ENCODE measurements at regions not wholly inside any gene's neighbourhood (a gene's known extent, or its start where the extent isn't known, plus 50 kb on each side); places are given as distances from the start of the nearest gene placed in this dataset.
A peak's percentile ranks its signal among the peaks of the same experiment; 100 is the strongest.

DNA sequence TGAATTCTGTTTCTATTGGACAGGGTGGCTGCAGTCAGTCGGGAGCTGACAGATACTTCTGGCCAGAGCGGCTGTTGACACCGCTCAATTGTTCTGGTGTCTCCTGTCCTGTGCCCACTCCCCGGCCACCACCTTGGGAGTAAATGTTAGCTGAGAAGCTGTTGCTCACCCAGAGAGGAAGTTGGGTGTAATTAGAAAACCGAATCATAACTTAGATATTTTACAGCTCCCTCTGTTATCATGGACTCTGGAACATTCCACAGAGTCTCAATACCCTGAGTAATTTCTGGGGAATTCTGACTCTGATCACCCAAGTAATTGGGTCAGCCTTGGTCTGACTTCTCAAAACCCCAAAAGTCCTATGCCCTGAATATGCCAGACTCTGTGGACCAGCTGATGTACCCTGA, 58.3 kb upstream of the RFLNA start:
- H3K27me3 ChIP-seq (ENCODE audit: control insufficient read depth, extremely low read depth, insufficient read depth, low read length), result no peaks in the 10 kb centered on the region
- no peaks in the 10 kb centered on the region for H3K36me3 ChIP-seq (ENCODE audit: control insufficient read depth in 2 of 2, extremely low read depth in 1 of 2, insufficient read depth in 2 of 2, low read length in 2 of 2)
- no peak overlapping the region for H3K9ac ChIP-seq (ENCODE audit: control insufficient read depth, extremely low read depth, insufficient read depth, low read length)
- H3K27ac ChIP-seq (ENCODE audit: control insufficient read depth, insufficient read depth, low read length), result peak overlapping the region; percentile 45
- no peaks in the 10 kb centered on the region for H3K79me2 ChIP-seq (ENCODE audit: control insufficient read depth, insufficient read depth, low read length)
- TF ChIP-seq EZH2 (IDR thresholded peaks at IDR 0.05; ENCODE audit: low read length), result no peak
- TF ChIP-seq, protein P1, sequence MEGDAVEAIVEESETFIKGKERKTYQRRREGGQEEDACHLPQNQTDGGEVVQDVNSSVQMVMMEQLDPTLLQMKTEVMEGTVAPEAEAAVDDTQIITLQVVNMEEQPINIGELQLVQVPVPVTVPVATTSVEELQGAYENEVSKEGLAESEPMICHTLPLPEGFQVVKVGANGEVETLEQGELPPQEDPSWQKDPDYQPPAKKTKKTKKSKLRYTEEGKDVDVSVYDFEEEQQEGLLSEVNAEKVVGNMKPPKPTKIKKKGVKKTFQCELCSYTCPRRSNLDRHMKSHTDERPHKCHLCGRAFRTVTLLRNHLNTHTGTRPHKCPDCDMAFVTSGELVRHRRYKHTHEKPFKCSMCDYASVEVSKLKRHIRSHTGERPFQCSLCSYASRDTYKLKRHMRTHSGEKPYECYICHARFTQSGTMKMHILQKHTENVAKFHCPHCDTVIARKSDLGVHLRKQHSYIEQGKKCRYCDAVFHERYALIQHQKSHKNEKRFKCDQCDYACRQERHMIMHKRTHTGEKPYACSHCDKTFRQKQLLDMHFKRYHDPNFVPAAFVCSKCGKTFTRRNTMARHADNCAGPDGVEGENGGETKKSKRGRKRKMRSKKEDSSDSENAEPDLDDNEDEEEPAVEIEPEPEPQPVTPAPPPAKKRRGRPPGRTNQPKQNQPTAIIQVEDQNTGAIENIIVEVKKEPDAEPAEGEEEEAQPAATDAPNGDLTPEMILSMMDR (optimal IDR thresholded peaks at IDR 0.05 in 1 of 3, IDR thresholded peaks at IDR 0.05 in 1 of 3, conservative IDR thresholded peaks at IDR 0.05 in 1 of 3; ENCODE audit: extremely low read depth in 1 of 3, insufficient read depth in 2 of 3, low read length in 3 of 3), result no peak
- H3K9me3 ChIP-seq (ENCODE audit: control insufficient read depth, low read depth, low read length), result no peaks in the 10 kb centered on the region
- no peak for DNase-seq (ENCODE audit: low read depth, low spot score)
- peak; percentile 75 for FAIRE-seq
- dilution Hi-C loops (cut with MboI; ENCODE audit: extremely low pct_ligation_motif_present, low sequenced_read_pairs), result no loop called here
- peak overlapping the region; percentile 20 for H3K4me2 ChIP-seq (ENCODE audit: control insufficient read depth, extremely low read depth, insufficient read depth, low read depth, low read length)
- H3K4me1 ChIP-seq (ENCODE audit: control insufficient read depth, extremely low read depth, insufficient read depth, low read length), result peaks cover 32% of the 10 kb centered on the region
- H4K20me1 ChIP-seq (ENCODE audit: control insufficient read depth, extremely low read depth, insufficient read depth, low read length), result no peaks in the 10 kb centered on the region
- no peak overlapping the region for H2AFZ ChIP-seq (ENCODE audit: control insufficient read depth, low read length)
- no peak overlapping the region for H3K4me3 ChIP-seq (ENCODE audit: control insufficient read depth in 2 of 3, extremely low read depth in 1 of 3, insufficient read depth in 2 of 3, low read depth in 1 of 3, low read length in 3 of 3)
- no peaks in the 10 kb centered on the region for H3K9me1 ChIP-seq (ENCODE audit: control insufficient read depth, extremely low read depth, insufficient read depth, low read length)

DNA sequence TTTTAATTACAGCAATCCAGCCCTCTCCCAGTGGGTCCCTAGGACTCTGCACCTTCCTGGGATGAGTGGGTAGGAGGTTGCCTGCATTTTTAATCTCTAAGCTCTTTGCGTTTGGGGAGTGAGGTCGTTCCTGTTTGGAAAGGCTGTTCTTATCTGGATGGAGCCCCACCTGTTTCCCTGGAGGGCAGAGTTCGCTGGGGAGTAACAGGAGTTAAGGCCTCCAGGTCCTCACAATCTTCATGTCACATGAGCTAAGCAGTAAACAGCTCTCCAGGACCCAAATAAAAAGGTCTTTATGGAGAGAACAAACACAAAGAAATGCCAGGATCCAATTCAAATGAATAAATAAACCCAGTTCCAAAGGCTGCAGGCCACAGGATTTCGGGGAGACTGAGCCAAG, 56.0 kb upstream of the RFLNA start:
- Histone ChIP-seq H3K79me2 (ENCODE audit: control insufficient read depth, insufficient read depth, low read length) (no peaks in the 10 kb centered on the region), H4K20me1 (ENCODE audit: control insufficient read depth, extremely low read depth, insufficient read depth, low read length) (no peaks in the 10 kb centered on the region), H2AFZ (ENCODE audit: control insufficient read depth, low read length) (no peak overlapping the region), H3K4me1 (ENCODE audit: control insufficient read depth, extremely low read depth, insufficient read depth, low read length) (peaks cover 20% of the 10 kb centered on the region), H3K9me3 (ENCODE audit: control insufficient read depth, low read depth, low read length) (no peaks in the 10 kb centered on the region), H3K4me2 (ENCODE audit: control insufficient read depth, extremely low read depth, insufficient read depth, low read depth, low read length) (no peak overlapping the region), H3K4me3 (ENCODE audit: control insufficient read depth in 2 of 3, extremely low read depth in 1 of 3, insufficient read depth in 2 of 3, low read depth in 1 of 3, low read length in 3 of 3) (no peak overlapping the region), H3K27ac (ENCODE audit: control insufficient read depth, insufficient read depth, low read length) (no peak overlapping the region), H3K9me1 (ENCODE audit: control insufficient read depth, extremely low read depth, insufficient read depth, low read length) (no peaks in the 10 kb centered on the region), H3K36me3 (ENCODE audit: control insufficient read depth in 2 of 2, extremely low read depth in 1 of 2, insufficient read depth in 2 of 2, low read length in 2 of 2) (no peaks in the 10 kb centered on the region), H3K27me3 (ENCODE audit: control insufficient read depth, extremely low read depth, insufficient read depth, low read length) (no peaks in the 10 kb centered on the region), H3K9ac (ENCODE audit: control insufficient read depth, extremely low read depth, insufficient read depth, low read length) (no peak overlapping the region)
- no peak for TF ChIP-seq EZH2 (IDR thresholded peaks at IDR 0.05; ENCODE audit: low read length)
- TF ChIP-seq, protein P1 (optimal IDR thresholded peaks at IDR 0.05 in 1 of 3, IDR thresholded peaks at IDR 0.05 in 1 of 3, conservative IDR thresholded peaks at IDR 0.05 in 1 of 3; ENCODE audit: extremely low read depth in 1 of 3, insufficient read depth in 2 of 3, low read length in 3 of 3), result no peak
- dilution Hi-C loops (cut with MboI; ENCODE audit: extremely low pct_ligation_motif_present, low sequenced_read_pairs), result no loop called here
- no peak for FAIRE-seq
- no peak for DNase-seq (ENCODE audit: low read depth, low spot score)

All from keratinocyte (primary cell).